ENCODE measurements at regions not wholly inside any gene's neighbourhood (a gene's known extent, or its start where the extent isn't known, plus 50 kb on each side); places are given as distances from the start of the nearest gene placed in this dataset.
"Not testable (repeated sequence)": the region's sequence is repeated elsewhere in the genome, so short reads cannot be mapped to it uniquely, and the experiment has no call there.

GRCh38 chr14:27831978-27832377, 934.6 kb upstream of the FOXG1 start:
- intact Hi-C loops (cut with DNase I); DNase-seq: not testable (repeated sequence)

- DNase-seq; intact Hi-C loops (cut with DNase I): not testable (repeated sequence)
Measured at GRCh38 chr14:27833001-27833400, 933.6 kb upstream of the FOXG1 start.

GRCh38 chr14:27836386-27836785, 930.2 kb upstream of the FOXG1 start:
- intact Hi-C loops (cut with DNase I): no loop called here
- no peak for DNase-seq

- intact Hi-C loops (cut with DNase I): no loop called here
- DNase-seq: peak in 4 of 10 donors; percentile 9 to 80 (median 66)
Measured at GRCh38 chr14:27845241-27845850, 921.2 kb upstream of the FOXG1 start.

GRCh38 chr14:27845902-27846301, 920.7 kb upstream of the FOXG1 start:
- DNase-seq: peak in 1 of 10 donors; percentile 12
- intact Hi-C loops (cut with DNase I): no loop called here

GRCh38 chr14:27847480-27847879, 919.1 kb upstream of the FOXG1 start:
- intact Hi-C loops (cut with DNase I); DNase-seq: not testable (repeated sequence)

GRCh38 chr14:27849193-27849592, 917.4 kb upstream of the FOXG1 start:
- DNase-seq; intact Hi-C loops (cut with DNase I): not testable (repeated sequence)

- DNase-seq: no peak
- intact Hi-C loops (cut with DNase I): no loop called here
Measured at GRCh38 chr14:27862684-27863083, 903.9 kb upstream of the FOXG1 start.

GRCh38 chr14:27863166-27863565, 903.4 kb upstream of the FOXG1 start:
- intact Hi-C loops (cut with DNase I): no loop called here
- no peak for DNase-seq

- no peak for DNase-seq
- intact Hi-C loops (cut with DNase I): no loop called here
Measured at GRCh38 chr14:27881063-27881462, 885.5 kb upstream of the FOXG1 start.

- intact Hi-C loops (cut with DNase I): no loop called here
- DNase-seq: no peak
Measured at GRCh38 chr14:27881646-27882045, 884.9 kb upstream of the FOXG1 start.

- intact Hi-C loops (cut with DNase I): no loop called here
- no peak for DNase-seq
Measured at GRCh38 chr14:27886256-27886655, 880.3 kb upstream of the FOXG1 start.

GRCh38 chr14:27890259-27890658, 876.3 kb upstream of the FOXG1 start:
- intact Hi-C loops (cut with DNase I): no loop called here
- no peak for DNase-seq

GRCh38 chr14:27908484-27908883, 858.1 kb upstream of the FOXG1 start:
- intact Hi-C loops (cut with DNase I); DNase-seq: not testable (repeated sequence)

- DNase-seq: no peak
- intact Hi-C loops (cut with DNase I): no loop called here
Measured at GRCh38 chr14:27916326-27916725, 850.3 kb upstream of the FOXG1 start.

GRCh38 chr14:27917896-27918295, 848.7 kb upstream of the FOXG1 start:
- intact Hi-C loops (cut with DNase I): no loop called here

GRCh38 chr14:27927519-27927918, 839.1 kb upstream of the FOXG1 start:
- no peak for DNase-seq
- intact Hi-C loops (cut with DNase I): no loop called here

More at GRCh38 chr14:27917896-27918295, 848.7 kb upstream of the FOXG1 start:
- DNase-seq: no peak

- DNase-seq: no peak
- intact Hi-C loops (cut with DNase I): no loop called here
Measured at GRCh38 chr14:27929797-27930347, 836.7 kb upstream of the FOXG1 start.

GRCh38 chr14:27938392-27938791, 828.2 kb upstream of the FOXG1 start:
- no peak for DNase-seq
- intact Hi-C loops (cut with DNase I): no loop called here

GRCh38 chr14:27945512-27945911, 821.1 kb upstream of the FOXG1 start:
- intact Hi-C loops (cut with DNase I): no loop called here
- no peak for DNase-seq

- no peak for DNase-seq
- intact Hi-C loops (cut with DNase I): no loop called here
Measured at GRCh38 chr14:27958757-27959156, 807.8 kb upstream of the FOXG1 start.

- intact Hi-C loops (cut with DNase I): no loop called here
- no peak for DNase-seq
Measured at GRCh38 chr14:27995691-27996090, 770.9 kb upstream of the FOXG1 start.

GRCh38 chr14:28001002-28001401, 765.6 kb upstream of the FOXG1 start:
- no peak for DNase-seq

More at GRCh38 chr14:28001002-28001401, 765.6 kb upstream of the FOXG1 start:
- intact Hi-C loops (cut with DNase I): no loop called here

All from posterior cingulate gyrus (tissue), 11 donors.